SK-N-DZ (cell line): ENCODE measurements at regions not wholly inside any gene's neighbourhood (a gene's known extent, or its start where the extent isn't known, plus 50 kb on each side); places are given as distances from the start of the nearest gene placed in this dataset.
"Not testable (repeated sequence)": the region's sequence is repeated elsewhere in the genome, so short reads cannot be mapped to it uniquely, and the experiment has no call there.

Experiments
- DNase-seq: peaks from one replicate; pipeline ENCODE4 v3.0.0-alpha.2; 2015; ENCODE audit warnings: low spot score

DNA sequence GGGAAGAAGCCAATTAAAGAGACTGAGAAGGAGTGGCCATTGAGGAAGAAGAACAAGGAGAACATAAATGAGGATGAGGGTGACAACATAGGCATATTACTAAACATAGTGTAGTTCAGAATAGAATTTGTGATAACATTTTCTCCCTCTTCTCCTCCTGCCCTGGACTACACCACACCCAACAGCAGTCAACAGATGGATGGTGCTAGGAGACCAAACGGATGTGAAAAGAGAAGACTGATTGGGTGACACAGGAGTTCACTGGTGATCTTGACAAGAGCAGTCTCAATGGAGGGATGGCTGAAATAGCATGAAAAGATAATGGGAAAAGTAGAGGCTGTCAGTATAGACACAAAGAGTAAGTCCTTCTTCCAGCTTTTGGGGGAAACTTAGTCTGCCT lies 226.5 kb upstream of the FGF13 start:
- no peak for DNase-seq

DNA sequence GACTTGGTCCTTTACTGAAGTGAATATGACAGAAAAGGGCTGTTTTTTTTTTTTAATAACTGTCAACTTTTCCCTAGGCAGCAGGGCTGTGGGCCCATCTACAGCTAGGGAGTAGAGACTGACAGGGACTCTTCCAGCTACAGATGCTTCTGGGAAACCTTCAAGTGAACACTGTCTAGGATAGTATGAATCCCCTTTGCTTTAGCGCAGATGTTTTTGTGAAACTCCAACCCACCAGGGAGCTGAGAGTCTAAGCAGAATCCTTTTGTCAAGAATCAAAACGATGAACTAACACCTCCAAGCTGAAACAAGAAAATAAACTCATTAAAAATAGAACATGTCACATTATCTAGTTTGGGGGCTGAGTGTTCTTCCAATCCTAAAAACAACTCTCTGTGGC lies 219.7 kb upstream of the FGF13 start:
- DNase-seq, result no peak

DNA sequence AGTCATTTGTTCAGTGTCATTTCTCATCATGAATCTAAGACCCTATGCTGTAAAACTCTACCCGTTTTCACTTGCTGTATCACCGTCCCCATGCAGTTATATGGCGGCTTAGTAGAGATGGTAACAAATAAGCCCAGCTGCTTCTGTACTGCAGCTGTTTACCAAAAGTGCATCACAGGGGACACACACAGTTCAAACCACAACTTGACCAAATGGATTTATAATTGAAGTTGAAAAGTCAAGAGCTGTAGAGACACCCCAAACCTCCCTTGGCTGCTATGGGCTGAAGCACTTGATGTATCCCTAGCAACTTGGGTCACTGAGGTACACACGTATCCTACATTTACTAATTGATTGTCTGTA lies 219.0 kb upstream of the FGF13 start:
- no peak for DNase-seq

DNA sequence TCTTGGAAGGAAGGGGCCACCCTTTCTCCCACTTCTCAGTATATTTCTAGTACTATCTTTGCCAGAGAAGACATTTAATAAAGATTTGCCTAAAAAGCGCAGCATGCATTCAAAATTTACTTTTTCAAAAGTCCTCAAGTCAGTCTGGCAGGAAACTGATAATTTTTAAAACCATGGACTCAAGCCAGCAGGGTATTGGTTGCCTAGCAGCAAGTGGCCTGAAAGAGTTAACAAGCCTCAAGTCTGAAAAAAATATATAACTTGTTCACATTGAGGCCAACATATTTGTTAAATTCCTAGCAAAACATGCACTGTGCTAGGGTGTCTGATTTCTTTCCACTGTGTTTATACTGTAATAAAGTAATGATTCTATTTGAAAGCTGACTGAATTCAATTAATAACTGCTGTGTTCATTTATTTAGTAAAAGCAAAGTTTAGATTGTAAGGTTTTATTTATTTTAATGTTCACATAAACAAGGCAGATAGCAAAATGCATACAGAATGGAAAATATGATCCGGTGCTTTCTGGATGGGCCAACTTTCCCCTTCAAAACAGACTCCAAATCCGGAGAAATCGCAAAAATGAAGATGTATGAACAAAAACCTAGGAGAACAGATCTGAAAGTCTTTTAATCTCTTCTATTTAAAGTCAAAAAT lies 218.5 kb upstream of the FGF13 start:
- DNase-seq, result no peak

DNA sequence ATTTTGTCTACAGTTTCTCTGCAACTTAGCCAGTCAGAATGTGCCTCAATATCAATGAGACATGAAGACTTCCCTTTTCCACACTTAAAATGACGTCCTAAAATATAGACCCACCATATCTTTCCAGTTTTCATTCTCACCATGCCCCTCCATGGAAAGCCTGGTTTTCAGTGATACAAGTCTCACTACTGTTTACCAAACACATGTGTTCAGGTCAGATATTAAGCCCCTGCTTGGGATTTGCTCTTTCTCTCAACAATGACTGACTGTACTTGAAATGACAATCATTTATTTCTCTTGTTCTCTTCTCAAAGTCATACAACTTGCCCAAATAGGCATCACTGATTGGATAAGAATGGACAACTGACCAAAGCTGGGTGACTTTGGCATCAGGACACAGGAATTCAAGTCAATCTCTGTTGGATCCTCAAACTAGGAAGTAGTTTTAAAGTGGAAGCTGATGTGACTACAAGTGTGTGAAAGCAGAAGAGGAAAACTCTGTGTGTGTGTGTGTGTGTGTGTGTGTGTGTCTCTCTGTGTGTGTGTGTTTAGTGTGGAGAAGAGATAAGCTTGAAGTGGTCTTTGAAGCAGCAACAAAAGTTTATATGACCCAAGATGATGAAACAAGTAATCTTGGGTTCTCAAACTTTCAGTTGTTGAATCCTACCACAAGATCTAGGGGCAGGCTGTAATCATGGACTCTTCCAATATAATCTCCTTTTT lies 217.4 kb upstream of the FGF13 start:
- DNase-seq, result no peak

DNA sequence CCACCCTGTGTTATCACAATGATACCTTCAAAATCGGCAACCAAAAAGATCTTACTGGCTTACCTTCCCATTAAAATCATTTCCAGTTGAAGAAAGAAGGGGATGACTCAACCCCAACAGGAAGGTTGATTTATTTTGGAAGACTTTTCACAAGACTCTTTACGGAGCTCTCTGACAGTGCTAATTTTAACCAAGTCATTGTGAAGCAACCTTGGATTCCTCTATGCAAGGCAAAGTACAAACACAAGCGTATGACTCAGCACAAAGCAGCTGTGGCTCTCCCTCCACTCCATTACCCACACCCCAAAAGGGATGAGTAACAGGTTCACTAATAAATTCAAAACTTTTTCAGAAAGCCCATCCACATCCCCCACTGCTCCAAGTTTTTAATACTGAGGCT lies 213.8 kb upstream of the FGF13 start:
- DNase-seq, result no peak

DNA sequence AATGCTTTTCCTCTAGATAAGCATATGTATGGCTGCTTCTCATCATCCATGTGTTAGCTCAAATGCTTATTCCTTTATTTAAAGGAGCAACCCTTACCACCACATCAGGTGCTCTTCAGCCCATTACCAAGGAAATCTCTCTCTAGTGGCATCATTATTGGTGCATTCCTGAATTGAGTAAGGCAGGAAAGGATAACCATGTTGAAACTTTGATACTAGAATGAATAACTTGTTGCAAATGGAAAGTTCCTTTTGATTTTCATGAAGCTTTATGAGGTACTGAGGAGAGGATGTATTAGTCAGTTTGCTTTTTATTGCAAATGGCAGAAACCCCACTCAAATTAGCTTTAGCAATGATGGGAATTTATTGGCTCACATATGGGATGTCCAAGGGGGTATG lies 212.3 kb upstream of the FGF13 start:
- DNase-seq, result no peak

DNA sequence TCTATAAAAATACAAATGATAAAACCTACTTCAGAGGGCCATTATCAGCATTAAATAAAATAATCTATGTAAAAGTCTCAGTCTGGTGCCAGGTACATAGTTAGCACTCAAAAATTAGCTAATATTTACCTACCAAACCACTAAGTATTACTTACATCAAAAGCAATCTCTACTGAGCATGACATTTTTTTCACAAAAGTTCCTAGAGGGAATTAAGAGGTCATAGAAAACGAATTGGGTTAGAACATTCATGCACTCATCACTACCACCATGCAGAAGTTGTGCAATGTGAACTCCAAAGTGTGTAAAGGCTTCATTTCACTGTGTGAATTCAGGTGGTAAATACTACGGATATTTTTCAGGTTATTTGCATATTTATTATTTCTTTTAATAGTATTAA lies 209.5 kb upstream of the FGF13 start:
- DNase-seq, result no peak

DNA sequence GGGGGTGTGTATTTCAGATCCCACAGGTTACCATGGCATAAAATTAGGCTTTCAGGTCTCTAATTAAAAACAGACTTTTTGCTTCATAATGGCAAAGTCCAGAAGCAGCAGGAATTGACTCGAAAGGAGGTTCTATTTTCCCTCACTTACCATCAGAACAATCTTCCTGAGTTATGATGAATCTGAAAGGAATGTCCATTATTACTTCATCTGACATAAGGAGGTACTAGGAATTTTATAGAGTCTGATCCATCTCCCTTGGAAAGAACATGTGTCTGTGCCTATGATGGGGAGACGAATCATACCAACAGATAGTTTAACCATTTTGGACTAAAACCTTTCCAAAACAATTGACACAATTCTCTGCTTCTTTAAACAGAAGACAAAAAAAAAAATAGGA lies 206.3 kb upstream of the FGF13 start:
- DNase-seq, result no peak

DNA sequence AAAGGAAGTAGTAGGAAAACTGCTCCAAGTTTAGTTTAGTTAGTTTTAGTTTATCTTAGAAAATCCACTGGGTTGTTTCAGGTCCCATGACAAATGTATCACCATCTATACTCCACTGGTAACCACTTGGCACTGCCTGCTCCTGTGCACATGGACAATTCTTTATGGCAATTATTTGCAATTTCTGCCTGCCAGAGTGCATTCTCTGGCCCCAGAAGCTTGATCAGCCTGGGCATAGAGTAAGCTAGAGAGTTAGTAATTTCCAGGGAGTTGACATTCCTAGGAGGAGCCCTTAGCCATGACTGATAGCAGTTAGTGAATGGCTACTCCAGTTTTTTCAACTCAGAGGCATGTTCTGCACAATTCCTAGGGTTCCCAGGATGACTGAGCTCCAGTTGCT lies 203.2 kb upstream of the FGF13 start:
- DNase-seq, result no peak

DNA sequence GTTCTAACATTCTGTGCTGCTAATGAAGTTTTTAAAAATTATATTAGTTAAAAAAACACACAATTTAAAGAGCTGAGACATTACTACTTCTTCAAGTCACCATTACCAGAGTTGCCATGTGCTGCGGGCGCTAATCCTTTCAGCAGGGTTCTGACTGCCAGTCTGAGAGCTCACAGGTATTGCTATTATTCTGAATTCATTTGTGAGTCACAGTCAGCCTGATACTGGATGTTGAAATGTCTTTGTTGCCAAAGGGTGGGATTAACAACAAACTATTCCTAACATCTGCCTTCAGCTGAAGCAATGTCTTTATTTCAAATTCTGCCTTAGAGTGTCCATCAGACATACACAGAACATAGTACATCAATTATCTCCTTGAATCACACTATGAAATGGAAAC lies 197.1 kb upstream of the FGF13 start:
- no peak for DNase-seq

DNA sequence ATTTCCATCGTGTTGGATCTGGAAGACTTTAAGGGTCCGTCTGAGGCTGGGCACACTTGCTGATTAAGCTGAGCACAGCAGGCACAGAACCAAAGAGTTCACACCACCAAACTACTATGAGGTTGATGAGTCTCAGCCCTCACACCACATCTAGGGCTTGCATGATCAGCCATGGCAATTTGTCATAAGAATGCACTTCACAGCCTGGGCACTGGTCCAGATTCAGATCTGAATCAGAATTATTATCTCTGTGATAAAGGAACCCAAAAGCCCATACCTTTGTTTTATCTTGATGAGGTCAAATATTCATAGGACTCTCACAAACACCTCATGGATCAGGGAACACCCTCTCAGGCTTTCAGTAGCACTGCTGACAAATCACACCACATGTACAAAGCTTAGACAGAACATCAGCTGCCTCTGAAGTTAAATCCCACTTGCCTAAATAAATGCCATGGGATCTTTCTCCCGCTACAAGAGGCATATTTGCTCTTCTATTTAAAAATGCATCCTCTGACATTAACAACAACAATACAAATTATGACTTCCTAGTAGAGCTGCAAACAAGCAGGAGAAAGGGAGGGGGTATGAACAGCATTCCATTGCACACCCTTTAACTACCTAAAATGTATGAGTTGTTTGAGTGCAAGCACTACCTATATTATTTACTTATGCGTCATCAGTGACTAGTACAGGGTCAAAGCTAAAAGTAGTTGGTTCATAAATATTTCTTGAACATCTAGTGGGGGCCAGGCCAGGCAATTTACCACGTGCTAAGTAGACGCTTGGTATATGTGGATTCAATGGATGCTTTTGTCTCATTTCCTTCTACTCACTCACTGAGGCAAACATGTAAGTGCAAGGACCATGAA lies 186.3 kb upstream of the FGF13 start:
- DNase-seq, result no peak

DNA sequence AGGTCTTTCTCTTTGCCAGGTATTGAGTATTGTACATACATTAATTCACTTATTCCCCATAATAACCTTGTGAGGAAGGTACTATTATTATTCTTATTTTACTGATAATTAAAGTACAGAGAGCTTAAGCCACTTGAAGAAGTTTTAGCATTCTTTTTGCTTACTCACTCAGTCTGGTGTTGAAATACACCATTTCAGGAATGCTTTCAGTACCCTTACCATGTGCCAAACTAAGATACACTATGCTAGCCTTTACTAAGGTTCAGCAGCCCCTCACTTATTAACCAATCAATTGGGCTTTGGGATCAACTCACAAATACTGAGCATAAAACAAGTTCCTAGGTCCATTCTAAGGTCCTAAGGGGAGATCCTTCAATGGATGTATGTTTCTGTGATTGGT lies 179.0 kb upstream of the FGF13 start:
- DNase-seq, result no peak

DNA sequence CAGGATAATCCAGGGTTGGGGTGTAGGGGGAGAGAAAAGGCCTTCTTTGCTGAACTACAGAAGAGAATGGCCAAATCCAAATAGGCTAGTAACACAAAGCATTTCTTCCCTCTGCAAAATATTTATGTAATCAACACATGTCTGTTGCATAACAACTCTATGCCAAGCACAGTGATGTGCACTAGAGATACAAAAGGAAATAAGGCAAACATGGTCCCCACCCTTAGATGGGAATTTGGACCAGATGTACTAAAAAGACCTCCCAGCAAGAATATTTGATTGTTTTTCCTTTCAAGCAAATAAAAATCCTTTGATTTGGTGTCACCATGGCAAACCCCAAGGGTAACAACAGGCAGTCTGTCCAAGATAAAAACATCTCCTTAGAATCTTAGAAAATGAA lies 177.6 kb upstream of the FGF13 start:
- DNase-seq, result no peak

DNA sequence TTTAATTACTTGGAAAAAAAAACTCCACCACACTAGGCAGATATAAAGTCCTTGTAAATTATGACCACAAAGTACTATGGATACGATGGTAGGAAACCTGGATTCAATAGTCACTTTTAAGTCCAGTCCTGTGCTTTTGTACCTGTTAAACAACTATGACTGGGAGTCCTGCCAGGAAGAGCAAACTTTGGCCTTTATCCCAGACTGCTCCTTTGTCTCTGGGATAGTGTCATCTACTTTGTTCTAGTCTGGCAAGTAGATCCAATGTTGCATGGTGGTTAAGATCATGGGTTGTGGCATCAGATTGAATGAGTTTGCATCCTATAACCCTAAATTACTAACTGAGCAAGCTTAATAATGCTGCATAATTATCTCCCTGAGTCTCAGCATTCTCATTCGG lies 175.3 kb upstream of the FGF13 start:
- DNase-seq, result no peak

DNA sequence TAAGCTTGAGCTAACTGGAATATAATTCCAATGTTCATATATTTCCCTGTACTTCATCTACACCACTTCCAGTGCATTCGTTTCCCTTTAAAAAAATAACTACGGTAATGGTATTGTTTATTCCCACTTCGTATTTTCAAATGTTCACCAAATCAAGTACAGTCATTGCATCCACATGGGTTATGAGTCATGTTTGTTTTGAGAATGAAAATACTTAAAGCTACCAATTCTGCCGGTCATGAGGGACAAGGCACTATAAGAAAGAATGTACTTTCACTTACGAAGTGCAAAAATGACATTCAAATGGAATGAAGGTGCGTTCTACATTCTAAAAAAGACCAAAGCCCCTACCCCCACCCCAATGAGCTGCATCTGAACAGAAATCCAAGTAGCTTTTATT lies 174.4 kb upstream of the FGF13 start:
- DNase-seq, result no peak

DNA sequence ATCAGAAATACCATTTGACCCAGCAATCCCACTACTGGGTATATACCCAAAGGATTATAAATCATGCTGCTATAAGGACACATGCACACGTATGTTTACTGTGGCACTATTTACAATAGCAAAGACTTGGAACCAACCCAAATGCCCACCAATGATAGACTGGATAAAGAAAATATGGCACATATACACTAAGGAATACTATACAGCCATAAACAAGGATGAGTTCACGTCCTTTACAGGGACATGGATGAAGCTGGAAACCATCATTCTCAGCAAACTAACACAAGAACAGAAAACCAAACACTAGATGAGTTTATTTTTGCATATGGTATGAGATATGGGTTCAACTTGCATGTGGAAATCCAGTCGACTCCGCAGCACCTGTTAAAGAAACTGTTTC lies 168.8 kb upstream of the FGF13 start:
- DNase-seq, result not testable (repeated sequence)

DNA sequence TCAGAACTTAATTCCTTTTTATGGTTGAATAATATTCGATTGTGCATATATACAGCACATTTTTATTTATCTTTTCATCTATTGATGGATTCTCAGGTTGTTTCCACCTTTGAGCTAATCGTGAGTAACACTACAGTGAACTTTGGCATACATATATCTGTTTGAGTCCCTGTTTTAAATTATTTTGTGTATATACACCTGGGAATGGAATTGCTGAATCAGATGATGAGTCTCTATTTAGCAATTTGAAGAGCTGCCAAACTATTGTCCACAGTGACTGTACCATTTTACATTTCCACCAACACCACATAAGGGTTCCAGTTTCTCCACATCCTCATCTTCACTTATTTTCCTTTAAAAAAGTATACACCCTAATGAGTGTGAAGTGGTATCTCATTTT lies 166.2 kb upstream of the FGF13 start:
- no peak for DNase-seq

DNA sequence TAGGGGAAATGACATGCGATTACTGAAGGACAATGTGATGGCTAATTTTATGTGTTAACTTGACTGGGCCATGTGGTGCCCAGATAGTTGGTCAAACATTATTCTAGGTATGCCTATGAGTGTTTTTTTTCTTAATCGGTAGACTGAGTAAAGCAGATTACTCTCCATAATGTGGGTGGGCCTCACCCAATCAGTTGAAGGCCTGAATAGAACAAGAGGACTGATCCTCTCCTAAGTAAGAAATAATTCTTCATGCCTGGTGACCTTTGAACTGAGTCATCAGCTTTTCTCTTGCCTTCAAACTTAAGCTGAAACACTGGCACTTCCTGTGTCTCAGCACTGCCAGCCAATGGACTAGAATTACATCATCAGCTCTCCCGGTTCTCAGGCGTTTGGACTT lies 164.0 kb upstream of the FGF13 start:
- DNase-seq, result no peak

DNA sequence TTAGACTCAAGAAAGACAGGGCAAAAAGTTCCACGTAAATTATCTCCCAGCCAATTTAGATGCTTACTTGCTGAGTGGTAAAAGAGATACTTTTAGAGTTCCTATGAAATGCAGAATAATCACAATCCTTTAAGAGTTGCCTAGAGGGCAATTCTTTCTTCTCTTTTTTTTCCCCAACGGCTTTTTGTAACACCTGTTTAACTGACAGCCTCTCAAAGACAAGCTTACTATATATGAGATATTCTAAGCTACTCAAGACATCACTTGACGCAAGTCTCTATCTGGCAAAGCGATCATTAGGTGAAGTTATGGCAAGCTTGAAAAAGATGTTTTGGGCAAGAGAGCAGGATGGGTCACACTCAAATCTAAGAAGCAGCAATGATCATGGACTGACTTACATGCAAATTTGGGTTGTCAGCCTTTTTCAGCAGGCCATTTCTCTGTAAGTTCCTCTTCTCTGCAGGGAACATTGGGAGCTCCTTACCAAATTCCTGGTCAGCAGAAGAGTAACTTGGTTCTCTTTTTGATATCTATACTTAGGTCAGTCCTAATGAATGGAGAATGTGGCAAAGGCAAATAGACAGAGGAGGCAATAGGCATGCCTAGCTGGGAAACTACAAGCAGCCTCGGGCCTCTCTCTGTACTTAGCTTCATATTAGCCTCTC lies 162.9 kb upstream of the FGF13 start:
- DNase-seq, result no peak

DNA sequence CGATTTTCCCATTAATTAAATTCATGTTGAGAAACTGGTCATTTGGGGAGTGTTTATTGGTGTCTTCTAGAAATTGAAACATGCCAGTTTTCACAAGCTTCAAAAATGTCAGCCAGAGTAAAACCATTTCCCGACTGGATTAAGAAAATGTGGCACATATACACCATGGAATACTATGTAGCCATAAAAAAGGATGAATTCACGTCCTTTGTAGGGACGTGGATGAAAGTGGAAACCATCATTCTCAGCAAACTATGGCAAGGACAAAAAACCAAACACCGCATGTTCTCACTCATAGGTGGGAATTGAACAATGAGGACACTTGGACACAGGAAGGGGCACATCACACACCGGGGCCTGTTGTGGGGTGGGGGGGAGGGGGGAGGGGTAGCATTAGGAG lies 162.1 kb upstream of the FGF13 start:
- DNase-seq, result not testable (repeated sequence)

DNA sequence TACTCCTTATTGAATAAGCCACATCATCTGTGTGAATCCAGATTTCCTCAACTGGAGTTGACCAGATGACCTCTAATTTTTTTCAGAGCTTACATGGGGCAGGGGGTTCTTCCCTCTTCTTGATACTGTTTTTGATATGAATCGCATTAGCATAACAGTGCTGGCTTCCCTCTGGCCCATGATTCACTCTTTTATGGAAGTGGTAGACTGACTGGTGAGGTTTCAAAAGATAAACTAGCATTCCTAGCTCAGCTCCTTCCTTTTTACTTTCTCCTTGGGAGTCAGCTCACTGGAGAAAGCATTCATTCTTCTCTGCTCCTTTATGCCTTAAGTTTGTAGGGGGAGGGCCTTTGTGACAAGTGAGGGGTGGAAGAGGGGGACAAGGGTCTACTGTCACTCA lies 161.0 kb upstream of the FGF13 start:
- no peak for DNase-seq
